OCI-LY1 (cell line): ENCODE measurements at regions not wholly inside any gene's neighbourhood (a gene's known extent, or its start where the extent isn't known, plus 50 kb on each side); places are given as distances from the start of the nearest gene placed in this dataset.

Experiments used
- H2AFZ ChIP-seq: fragments of 200-600 bp; sonication (generic), shearing (Covaris generic); 2 replicates; pipeline ENCODE4 v1.6.0; 2014; ENCODE audit warnings: antibody characterized with exemption, mild to moderate bottlenecking, low read length
- H3F3A ChIP-seq: fragments of 200-600 bp; sonication (generic), shearing (Covaris generic); 2 replicates; pipeline ENCODE4 v1.6.0; 2014; ENCODE audit warnings: mild to moderate bottlenecking, antibody characterized with exemption, low read length, moderate library complexity; ENCODE audit not compliant: insufficient read depth
- H3K27ac ChIP-seq: fragments of 200-600 bp; sonication (generic); 2 replicates; pipeline ENCODE4 v1.5.1; 2014; ENCODE audit warnings: low read length, mixed run types, mild to moderate bottlenecking, low read depth; ENCODE audit not compliant: poor library complexity, severe bottlenecking
- H3K27me3 ChIP-seq: fragments of 200-600 bp; sonication (generic); 2 replicates; pipeline ENCODE4 v1.6.0; 2014; ENCODE audit warnings: antibody characterized with exemption, mild to moderate bottlenecking, low read length, moderate library complexity; ENCODE audit not compliant: insufficient read depth
- H3K36me3 ChIP-seq: fragments of 200-600 bp; sonication (generic); 2 replicates; pipeline ENCODE4 v1.6.1; 2014; ENCODE audit warnings: mild to moderate bottlenecking, antibody characterized with exemption, low read length, moderate library complexity, mixed read lengths; ENCODE audit not compliant: insufficient read depth
- H3K4me1 ChIP-seq: fragments of 200-600 bp; sonication (generic); 2 replicates; pipeline ENCODE4 v1.5.1; 2014; ENCODE audit warnings: mild to moderate bottlenecking, low read length, moderate library complexity; ENCODE audit not compliant: insufficient read depth, severe bottlenecking
- H3K4me2 ChIP-seq: fragments of 200-600 bp; sonication (generic), shearing (Covaris generic); 2 replicates; pipeline ENCODE4 v1.6.1; 2014; ENCODE audit warnings: low read length
- H3K4me3 ChIP-seq: fragments of 200-600 bp; sonication (generic); 2 replicates; pipeline ENCODE4 v1.5.1; 2014; ENCODE audit warnings: low read length, low read depth, mild to moderate bottlenecking, mixed read lengths; ENCODE audit not compliant: poor library complexity, severe bottlenecking
- H3K79me2 ChIP-seq: fragments of 200-600 bp; shearing (Covaris generic); 2 replicates; pipeline ENCODE4 v1.6.1; 2016; ENCODE audit warnings: mixed run types, low read length, mixed read lengths; ENCODE audit not compliant: insufficient read depth
- H3K9ac ChIP-seq: fragments of 200-600 bp; sonication (generic), shearing (Covaris generic); 2 replicates; pipeline ENCODE4 v1.6.1; 2014; ENCODE audit warnings: mild to moderate bottlenecking, low read length, mixed read lengths
- H3K9me2 ChIP-seq: fragments of 200-600 bp; sonication (generic), shearing (Covaris generic); 2 replicates; pipeline ENCODE4 v1.6.1; 2014; ENCODE audit warnings: low read depth, mild to moderate bottlenecking, low read length, mixed read lengths
- H3K9me3 ChIP-seq: fragments of 200-600 bp; shearing (Covaris generic); 2 replicates; pipeline ENCODE4 v1.6.1; 2014; ENCODE audit warnings: low read length, mixed read lengths
- H4K20me1 ChIP-seq: fragments of 200-600 bp; sonication (generic), shearing (Covaris generic); 2 replicates; pipeline ENCODE4 v1.6.0; 2016; ENCODE audit warnings: mild to moderate bottlenecking, low read length; ENCODE audit not compliant: insufficient read depth
- CTCF ChIP-seq: fragments of 200-600 bp; sonication (generic), shearing (Covaris generic); IDR thresholded peaks from 2 replicates; pipeline ENCODE4 v1.5.1; 2017; ENCODE audit warnings: mild to moderate bottlenecking, antibody characterized with exemption, low read length, moderate library complexity, mixed read lengths
- EZH2 ChIP-seq: fragments of 200-600 bp; sonication (generic), shearing (Covaris generic); IDR thresholded peaks from 2 replicates; pipeline ENCODE4 v1.8.0; 2017; ENCODE audit warnings: borderline replicate concordance, mixed run types, mild to moderate bottlenecking, antibody characterized with exemption, low read length, moderate library complexity, mixed read lengths

- H3K9ac ChIP-seq = no peak overlapping the region
- H3K4me3 ChIP-seq = no peak overlapping the region
- H3K9me3 ChIP-seq = no peaks in the 10 kb centered on the region
- no peaks in the 10 kb centered on the region for H4K20me1 ChIP-seq
- no peaks in the 10 kb centered on the region for H3K27me3 ChIP-seq
- TF ChIP-seq CTCF (no peak), EZH2 (no peak)
- H3K4me1 ChIP-seq = no peaks in the 10 kb centered on the region
- H3K27ac ChIP-seq = no peak overlapping the region
- H3K4me2 ChIP-seq = no peak overlapping the region
- no peaks in the 10 kb centered on the region for H3K9me2 ChIP-seq
- no peaks in the 10 kb centered on the region for H3K36me3 ChIP-seq
- H2AFZ ChIP-seq = no peak overlapping the region
- no peaks in the 10 kb centered on the region for H3F3A ChIP-seq
- no peaks in the 10 kb centered on the region for H3K79me2 ChIP-seq
Measured at GRCh38 chr4:112847045-112847444, 202.4 kb upstream of the ANK2 start.

GRCh38 chr4:112847781-112848180 is 201.7 kb upstream of the ANK2 start:
- H3K4me1 ChIP-seq = no peaks in the 10 kb centered on the region
- no peaks in the 10 kb centered on the region for H3K9me2 ChIP-seq
- H3K36me3 ChIP-seq = no peaks in the 10 kb centered on the region
- no peak overlapping the region for H3K9ac ChIP-seq
- no peak overlapping the region for H3K4me3 ChIP-seq
- no peaks in the 10 kb centered on the region for H3K79me2 ChIP-seq
- no peaks in the 10 kb centered on the region for H3K27me3 ChIP-seq
- TF ChIP-seq CTCF (no peak), EZH2 (no peak)
- no peak overlapping the region for H3K4me2 ChIP-seq
- no peaks in the 10 kb centered on the region for H3F3A ChIP-seq
- H3K9me3 ChIP-seq = no peaks in the 10 kb centered on the region
- H3K27ac ChIP-seq = no peak overlapping the region
- no peak overlapping the region for H2AFZ ChIP-seq
- no peaks in the 10 kb centered on the region for H4K20me1 ChIP-seq

GRCh38 chr4:112848911-112849310 is 200.5 kb upstream of the ANK2 start:
- TF ChIP-seq CTCF (no peak), EZH2 (no peak)
- Histone ChIP-seq H3F3A (no peaks in the 10 kb centered on the region), H3K4me3 (no peak overlapping the region), H3K9ac (no peak overlapping the region), H3K4me2 (no peak overlapping the region), H3K9me3 (no peaks in the 10 kb centered on the region), H3K36me3 (no peaks in the 10 kb centered on the region), H4K20me1 (no peaks in the 10 kb centered on the region), H2AFZ (no peak overlapping the region), H3K27me3 (no peaks in the 10 kb centered on the region), H3K79me2 (no peaks in the 10 kb centered on the region), H3K4me1 (no peaks in the 10 kb centered on the region), H3K27ac (no peak overlapping the region), H3K9me2 (no peaks in the 10 kb centered on the region)
